ENCODE measurements at regions not wholly inside any gene's neighbourhood (a gene's known extent, or its start where the extent isn't known, plus 50 kb on each side); places are given as distances from the start of the nearest gene placed in this dataset.

DNA sequence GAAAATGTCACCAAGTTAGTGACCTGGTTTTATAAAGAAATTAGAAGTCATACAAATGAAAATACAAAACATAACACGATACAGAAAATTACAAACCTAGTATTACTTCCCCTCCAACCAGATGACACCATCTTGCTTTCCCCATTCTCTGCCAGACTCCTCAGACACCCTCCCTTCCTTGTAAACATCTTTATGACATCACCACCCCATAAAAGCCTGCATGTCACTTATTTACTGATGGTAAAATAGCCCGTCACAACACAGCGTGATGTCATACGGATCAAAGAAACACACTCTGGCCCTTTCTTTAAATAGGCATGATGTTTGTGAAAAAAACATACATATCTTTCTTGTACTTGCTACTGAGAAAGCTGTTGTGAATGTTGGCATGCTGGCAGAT, 254.8 kb upstream of the SOX11 start:
- TF ChIP-seq, protein P1, sequence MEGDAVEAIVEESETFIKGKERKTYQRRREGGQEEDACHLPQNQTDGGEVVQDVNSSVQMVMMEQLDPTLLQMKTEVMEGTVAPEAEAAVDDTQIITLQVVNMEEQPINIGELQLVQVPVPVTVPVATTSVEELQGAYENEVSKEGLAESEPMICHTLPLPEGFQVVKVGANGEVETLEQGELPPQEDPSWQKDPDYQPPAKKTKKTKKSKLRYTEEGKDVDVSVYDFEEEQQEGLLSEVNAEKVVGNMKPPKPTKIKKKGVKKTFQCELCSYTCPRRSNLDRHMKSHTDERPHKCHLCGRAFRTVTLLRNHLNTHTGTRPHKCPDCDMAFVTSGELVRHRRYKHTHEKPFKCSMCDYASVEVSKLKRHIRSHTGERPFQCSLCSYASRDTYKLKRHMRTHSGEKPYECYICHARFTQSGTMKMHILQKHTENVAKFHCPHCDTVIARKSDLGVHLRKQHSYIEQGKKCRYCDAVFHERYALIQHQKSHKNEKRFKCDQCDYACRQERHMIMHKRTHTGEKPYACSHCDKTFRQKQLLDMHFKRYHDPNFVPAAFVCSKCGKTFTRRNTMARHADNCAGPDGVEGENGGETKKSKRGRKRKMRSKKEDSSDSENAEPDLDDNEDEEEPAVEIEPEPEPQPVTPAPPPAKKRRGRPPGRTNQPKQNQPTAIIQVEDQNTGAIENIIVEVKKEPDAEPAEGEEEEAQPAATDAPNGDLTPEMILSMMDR (IDR thresholded peaks at IDR 0.05): no peak
- TF ChIP-seq POLR2A (IDR thresholded peaks at IDR 0.05): no peak

All from thyroid gland (tissue), 4 donors.